GM19023 (cell line): ENCODE measurements at regions not wholly inside any gene's neighbourhood (a gene's known extent, or its start where the extent isn't known, plus 50 kb on each side); places are given as distances from the start of the nearest gene placed in this dataset.

Source experiments
- ATAC-seq: cut with Tn5 transposase; IDR thresholded peaks from one replicate; pipeline ENCODE4 v1.9.1; 2021; ENCODE audit warnings: mild to moderate bottlenecking, moderate library complexity; ENCODE audit not compliant: unreplicated experiment

- ATAC-seq = no peak
These were observed 308.9 kb upstream of the TBC1D5 start for GRCh38 chr3:18051306-18051705.

GRCh38 chr3:18049096-18049495 lies 306.7 kb upstream of the TBC1D5 start:
- no peak for ATAC-seq

GRCh38 chr3:18047052-18047451 lies 304.6 kb upstream of the TBC1D5 start:
- no peak for ATAC-seq

GRCh38 chr3:18046131-18046915 lies 303.9 kb upstream of the TBC1D5 start:
- ATAC-seq = no peak

GRCh38 chr3:18044971-18045880 lies 302.8 kb upstream of the TBC1D5 start:
- no peak for ATAC-seq

- ATAC-seq = no peak
These were observed 301.8 kb upstream of the TBC1D5 start for GRCh38 chr3:18044191-18044590.

- ATAC-seq = no peak
These were observed 294.0 kb upstream of the TBC1D5 start for GRCh38 chr3:18036450-18036815.

GRCh38 chr3:18035641-18036449 lies 293.4 kb upstream of the TBC1D5 start:
- no peak for ATAC-seq

GRCh38 chr3:18033581-18034108 lies 291.2 kb upstream of the TBC1D5 start:
- ATAC-seq = no peak

GRCh38 chr3:18030371-18030870 lies 288.0 kb upstream of the TBC1D5 start:
- ATAC-seq = no peak

GRCh38 chr3:18027161-18027939 lies 284.9 kb upstream of the TBC1D5 start:
- no peak for ATAC-seq

GRCh38 chr3:18024715-18025114 lies 282.3 kb upstream of the TBC1D5 start:
- ATAC-seq = peak; percentile 59

- no peak for ATAC-seq
These were observed 276.7 kb upstream of the TBC1D5 start for GRCh38 chr3:18019161-18019495.

- ATAC-seq = no peak
These were observed 276.2 kb upstream of the TBC1D5 start for GRCh38 chr3:18018491-18019160.

GRCh38 chr3:18016366-18016765 lies 273.9 kb upstream of the TBC1D5 start:
- ATAC-seq = no peak

GRCh38 chr3:18012933-18013332 lies 270.5 kb upstream of the TBC1D5 start:
- no peak for ATAC-seq

- ATAC-seq = no peak
These were observed 270.0 kb upstream of the TBC1D5 start for GRCh38 chr3:18012436-18012835.

- ATAC-seq = no peak
These were observed 269.0 kb upstream of the TBC1D5 start for GRCh38 chr3:18011387-18011786.

GRCh38 chr3:18010001-18010400 lies 267.6 kb upstream of the TBC1D5 start:
- no peak for ATAC-seq
